ENCODE measurements at regions not wholly inside any gene's neighbourhood (a gene's known extent, or its start where the extent isn't known, plus 50 kb on each side); places are given as distances from the start of the nearest gene placed in this dataset.

GRCh38 chr18:29547626-29548025 is 1370.7 kb upstream of the CDH2 start:
- no peaks in the 10 kb centered on the region for H3K79me2 ChIP-seq (ENCODE audit: insufficient read depth, low read length)
- ATAC-seq (no peak), DNase-seq (ENCODE audit: low spot score) (no peak), FAIRE-seq (no peak)
- no peak overlapping the region for H3K4me2 ChIP-seq (ENCODE audit: low read depth, low read length)
- H2AFZ ChIP-seq (ENCODE audit: low read length): no peak overlapping the region
- H4K20me1 ChIP-seq (ENCODE audit: insufficient read depth, low read length): no peaks in the 10 kb centered on the region
- CTCF ChIA-PET (ENCODE audit: low intra/inter-chr PET ratio, low total read pairs): no interaction called here
- intact Hi-C loops (cut with micrococcal nuclease; ENCODE audit: unreplicated experiment) (no loop called here), in situ Hi-C loops (cut with HindIII; ENCODE audit: extremely low pct_ligation_motif_present, low pct_unique_long_range_greater_than_20kb) (no loop called here)
- no TSS peak for BruUV-seq (replicated peaks)
- no peak for TF ChIP-seq HNRNPL (IDR thresholded peaks at IDR 0.05; ENCODE audit: low read depth, low read length)
- no peak for TF ChIP-seq CCDC6 (CRISPR knock-in tag; IDR thresholded peaks at IDR 0.05)
- no peak for TF ChIP-seq ZNF503 (CRISPR knock-in tag; IDR thresholded peaks at IDR 0.05)
- TF ChIP-seq ZHX1 (CRISPR knock-in tag; IDR thresholded peaks at IDR 0.05; ENCODE audit: low read depth): no peak
- no peak for TF ChIP-seq BCL6 (CRISPR knock-in tag; IDR thresholded peaks at IDR 0.05)
- no peak for TF ChIP-seq ZSCAN5A (CRISPR knock-in tag; IDR thresholded peaks at IDR 0.05; ENCODE audit: borderline replicate concordance)
- TF ChIP-seq ZNF761 (CRISPR knock-in tag; conservative IDR thresholded peaks at IDR 0.05): no peak
- no peak for TF ChIP-seq CREB3 (CRISPR knock-in tag; IDR thresholded peaks at IDR 0.05)
- TF ChIP-seq ZNF333 (CRISPR knock-in tag; IDR thresholded peaks at IDR 0.05; ENCODE audit: borderline replicate concordance): no peak
- TF ChIP-seq CBX2 (IDR thresholded peaks at IDR 0.05; ENCODE audit: low read depth, low read length): no peak
- TF ChIP-seq CBX2 (CRISPR knock-in tag; IDR thresholded peaks at IDR 0.05; ENCODE audit: low read depth): no peak
- TF ChIP-seq ARHGAP35 (CRISPR knock-in tag; IDR thresholded peaks at IDR 0.05; ENCODE audit: borderline replicate concordance): no peak
- TF ChIP-seq ZNF766 (CRISPR knock-in tag; IDR thresholded peaks at IDR 0.05; ENCODE audit: borderline replicate concordance): no peak
- no peak for TF ChIP-seq TOE1 (CRISPR knock-in tag; IDR thresholded peaks at IDR 0.05)
- H3K9ac ChIP-seq (ENCODE audit: insufficient read depth, low read depth, low read length): no peak overlapping the region
- no peak overlapping the region for H3K4me3 ChIP-seq (replicated peaks in 1 of 3; ENCODE audit: insufficient read depth in 1 of 3, low read depth in 2 of 3, low read length in 3 of 3)
- POLR2A ChIA-PET: no interaction called here
- H3K27me3 ChIP-seq (ENCODE audit: control insufficient read depth in 1 of 2, insufficient read depth in 2 of 2, low read length in 2 of 2): no peaks in the 10 kb centered on the region; a peak in 1 of 5 replicates
- H3K9me3 ChIP-seq (ENCODE audit: low read length): no peaks in the 10 kb centered on the region
- no peak overlapping the region for H3K27ac ChIP-seq (ENCODE audit: extremely low read length, insufficient read depth, low read length)
- no peaks in the 10 kb centered on the region for H3K4me1 ChIP-seq (ENCODE audit: insufficient read depth, low read length)
- H3K36me3 ChIP-seq (replicated peaks in 1 of 2; ENCODE audit: control insufficient read depth in 1 of 2, insufficient read depth in 2 of 2, low read length in 2 of 2): no peaks in the 10 kb centered on the region
